GM23338 (cell line): ENCODE measurements at regions not wholly inside any gene's neighbourhood (a gene's known extent, or its start where the extent isn't known, plus 50 kb on each side); places are given as distances from the start of the nearest gene placed in this dataset.

Experiments
- ATAC-seq: fragments of 200-7000 bp; cut with Tn5 transposase; 3 replicates; pipeline ENCODE4 v1.9.1; 2020
- DNase-seq: peaks from one replicate; pipeline ENCODE4 v3.0.0-alpha.2; 2015; ENCODE audit warnings: low spot score
- H2AFZ ChIP-seq: fragments of 200-600 bp; sonication (generic); 2 replicates; pipeline ENCODE4 v1.8.0; 2016; ENCODE audit warnings: antibody characterized with exemption, mild to moderate bottlenecking, moderate library complexity
- H3F3A ChIP-seq: fragments of 200-600 bp; sonication (generic); replicated peaks from 2 replicates; pipeline ENCODE4 v1.8.0; 2017; ENCODE audit warnings: antibody characterized with exemption, mixed run types, low read depth
- H3K27ac ChIP-seq: fragments of 200-600 bp; sonication (generic); 2 replicates; pipeline ENCODE4 v1.6.1; 2016; ENCODE audit warnings: low read depth
- H3K27me3 ChIP-seq: fragments of 200-600 bp; sonication (generic); 2 replicates; pipeline ENCODE4 v1.8.0; 2016; ENCODE audit warnings: mild to moderate bottlenecking, mixed run types, moderate library complexity; ENCODE audit not compliant: insufficient read depth
- H3K36me3 ChIP-seq: fragments of 200-600 bp; sonication (generic); 2 replicates; pipeline ENCODE4 v1.8.0; 2016; ENCODE audit warnings: mild to moderate bottlenecking; ENCODE audit not compliant: insufficient read depth
- H3K4me1 ChIP-seq: fragments of 200-600 bp; sonication (generic); 2 replicates; pipeline ENCODE4 v1.8.0; 2016; ENCODE audit warnings: mild to moderate bottlenecking, moderate library complexity; ENCODE audit not compliant: insufficient read depth
- H3K4me2 ChIP-seq: fragments of 200-600 bp; sonication (generic); 2 replicates; pipeline ENCODE4 v1.7.1; 2017; ENCODE audit warnings: mixed run types
- H3K4me3 ChIP-seq: fragments of 200-600 bp; sonication (generic); 2 replicates; pipeline ENCODE4 v1.6.1; 2016; ENCODE audit warnings: mixed run types
- H3K79me2 ChIP-seq: fragments of 200-600 bp; sonication (generic); replicated peaks from 2 replicates; pipeline ENCODE4 v1.8.0; 2017; ENCODE audit warnings: mild to moderate bottlenecking; ENCODE audit not compliant: insufficient read depth
- H3K9me2 ChIP-seq: fragments of 200-600 bp; sonication (generic); 2 replicates; pipeline ENCODE4 v1.8.0; 2017; ENCODE audit not compliant: insufficient read depth
- H4K20me1 ChIP-seq: fragments of 200-600 bp; sonication (generic); replicated peaks from 2 replicates; pipeline ENCODE4 v1.8.0; 2017; ENCODE audit warnings: mild to moderate bottlenecking; ENCODE audit not compliant: insufficient read depth
- H3K27ac Mint-ChIP-seq: 2 replicates; pipeline ENCODE4 v1.8.0; 2020; ENCODE audit warnings: inconsistent platforms, mild to moderate bottlenecking, moderate library complexity, mixed read lengths
- H3K27me3 Mint-ChIP-seq: 3 replicates; pipeline ENCODE4 v1.8.0; 2022; ENCODE audit warnings: low read depth, mild to moderate bottlenecking, moderate library complexity, mixed read lengths, inconsistent platforms; ENCODE audit not compliant: insufficient read depth, poor library complexity
- H3K36me3 Mint-ChIP-seq: 3 replicates; pipeline ENCODE4 v1.8.0; 2021; ENCODE audit warnings: low read depth, mild to moderate bottlenecking, inconsistent platforms, moderate library complexity, mixed read lengths
- H3K4me1 Mint-ChIP-seq: 3 replicates; pipeline ENCODE4 v1.8.0; 2020; ENCODE audit warnings: mild to moderate bottlenecking, inconsistent platforms, mixed read lengths
- H3K4me3 Mint-ChIP-seq: 3 replicates; pipeline ENCODE4 v1.8.0; 2021; ENCODE audit warnings: moderate library complexity, mild to moderate bottlenecking, inconsistent platforms, mixed read lengths
- H3K9me3 Mint-ChIP-seq: 3 replicates; pipeline ENCODE4 v1.8.0; 2020; ENCODE audit warnings: moderate library complexity, mild to moderate bottlenecking, inconsistent platforms, mixed read lengths
- CREB1 ChIP-seq: fragments of 250-450 bp; sonication (Bioruptor Pico); IDR thresholded peaks from 2 replicates; pipeline ENCODE4 v1.5.0; 2020; ENCODE audit warnings: low read depth, mild to moderate bottlenecking, moderate library complexity
- CTCF ChIP-seq, 2 experiments: fragments of 200-600 bp in 1 of 2; sonication (generic) in 1 of 2; conservative IDR thresholded peaks; 2 replicates each; pipeline versions ENCODE4 v1.5.1 to v1.6.1; 2016 to 2017; ENCODE audit warnings: antibody characterized with exemption in 2 of 2, low read depth in 2 of 2, mild to moderate bottlenecking in 2 of 2, moderate library complexity in 1 of 2
- JUNB ChIP-seq: IDR thresholded peaks from one replicate; pipeline ENCODE4 v1.6.1; 2016; ENCODE audit warnings: antibody characterized with exemption; ENCODE audit not compliant: unreplicated experiment
- POLR2AphosphoS5 ChIP-seq: IDR thresholded peaks from 2 replicates; pipeline ENCODE4 v1.6.1; 2016; ENCODE audit warnings: antibody characterized with exemption, low read depth
- ZNF462 ChIP-seq: fragments of 250-450 bp; sonication (Bioruptor Pico); IDR thresholded peaks from 2 replicates; pipeline ENCODE4 v1.5.0; 2020; ENCODE audit warnings: mild to moderate bottlenecking, moderate library complexity

- TF ChIP-seq ZNF462 (CRISPR knock-in tag) (no peak), CREB1 (no peak)
Observed at GRCh38 chr16:65934443-65934842, 432.0 kb upstream of the CDH5 start (continued).

- DNase-seq: no peak
- Mint-ChIP-seq H3K27me3 (peaks cover 2% of the 10 kb centered on the region), H3K27ac (no peak overlapping the region), H3K9me3 (peaks cover 16% of the 10 kb centered on the region; the same call in 2 of the 3 replicates), H3K4me1 (no peaks in the 10 kb centered on the region), H3K36me3 (peaks cover 4% of the 10 kb centered on the region; the same call in 1 of the 3 replicates), H3K4me3 (no peak overlapping the region)
- no peaks in the 10 kb centered on the region for H3F3A ChIP-seq
- ATAC-seq: no peak
- H3K79me2 ChIP-seq: no peaks in the 10 kb centered on the region
- H3K36me3 ChIP-seq: no peaks in the 10 kb centered on the region
- H3K4me1 ChIP-seq: no peaks in the 10 kb centered on the region
- peaks cover 2% of the 10 kb centered on the region; the same call in 1 of the 2 replicates for H3K9me2 ChIP-seq
- no peak overlapping the region for H3K27ac ChIP-seq
- H3K4me3 ChIP-seq: no peak overlapping the region
- H2AFZ ChIP-seq: no peak overlapping the region
- H4K20me1 ChIP-seq: no peaks in the 10 kb centered on the region
- no peaks in the 10 kb centered on the region for H3K27me3 ChIP-seq
- no peak overlapping the region for H3K4me2 ChIP-seq
- TF ChIP-seq POLR2AphosphoS5 (no peak), JUNB (no peak), CTCF (conservative IDR thresholded peaks at IDR 0.05; ENCODE audit: low read depth in 2 of 2) (no peak)
Observed at GRCh38 chr16:65933703-65934102, 432.8 kb upstream of the CDH5 start.
